Esophagus squamous epithelium (tissue), 5 donors: ENCODE measurements at regions not wholly inside any gene's neighbourhood (a gene's known extent, or its start where the extent isn't known, plus 50 kb on each side); places are given as distances from the start of the nearest gene placed in this dataset.
A peak's percentile ranks its signal among the peaks of the same experiment; 100 is the strongest.
"Not testable (repeated sequence)": the region's sequence is repeated elsewhere in the genome, so short reads cannot be mapped to it uniquely, and the experiment has no call there.

ENCODE experiments used
- DNase-seq: peaks from one replicate; lab custom pipeline; 2025; lab: John Stamatoyannopoulos, UW
- H3K27ac ChIP-seq, 4 donors: fragments of 200-600 bp; sonication (generic); one replicate each; pipeline ENCODE4 v1.5.1; 2016 to 2019; ENCODE audit warnings: mild to moderate bottlenecking in 1 of 4
- H3K27me3 ChIP-seq, 4 donors: fragments of 200-600 bp; sonication (generic); 1 replicate in 3 of 4; 2 replicates in 1 of 4; pipeline versions ENCODE4 v1.5.1 to v1.6.0; 2017 to 2021; ENCODE audit warnings: antibody characterized with exemption in 1 of 4
- H3K36me3 ChIP-seq, 3 donors: fragments of 200-600 bp; sonication (generic); one replicate each; pipeline ENCODE4 v1.5.1; 2016 to 2019
- H3K4me1 ChIP-seq, 3 donors: fragments of 200-600 bp; sonication (generic); one replicate each; pipeline ENCODE4 v1.5.1; 2017 to 2019
- H3K4me3 ChIP-seq, 4 donors: fragments of 200-600 bp; sonication (generic); 1 replicate in 3 of 4; 2 replicates in 1 of 4; pipeline ENCODE4 v1.5.1; 2016 to 2019; ENCODE audit warnings: mild to moderate bottlenecking in 2 of 4, moderate library complexity in 1 of 4
- H3K9me3 ChIP-seq, 3 donors: fragments of 200-600 bp; sonication (generic); one replicate each; pipeline ENCODE4 v1.5.1; 2016 to 2019
- POLR2A ChIP-seq, 4 donors: fragments of 450-650 bp; IDR thresholded peaks; one replicate each; pipeline ENCODE4 v1.6.1; 2017; ENCODE audit warnings: antibody characterized with exemption in 4 of 4, mild to moderate bottlenecking in 4 of 4, moderate library complexity in 3 of 4
- WGBS, 2 donors: methylation state at CpG; one replicate each; pipeline ENCODE4 v1.1.5; 2018; 5-methylcytosine and 5-hydroxymethylcytosine counted together
- intact Hi-C: fragments of 100-400 bp; cut with DNase I; formaldehyde crosslinking; loops from one replicate; pipeline ENCODE4 v1.15.0; 2022
- TF ChIP-seq, protein P1 (sequence below), 6 experiments: fragments of 450-650 bp in 4 of 6; fragments of 200-600 bp in 2 of 6; sonication (generic) in 2 of 6; IDR thresholded peaks; one replicate each; pipeline ENCODE4 v1.5.1; 2016 to 2019; ENCODE audit warnings: antibody characterized with exemption in 6 of 6, mild to moderate bottlenecking in 4 of 6, moderate library complexity in 4 of 6
- donor health status: DM: yes; HTN: yes; CAD: no.

DNA sequence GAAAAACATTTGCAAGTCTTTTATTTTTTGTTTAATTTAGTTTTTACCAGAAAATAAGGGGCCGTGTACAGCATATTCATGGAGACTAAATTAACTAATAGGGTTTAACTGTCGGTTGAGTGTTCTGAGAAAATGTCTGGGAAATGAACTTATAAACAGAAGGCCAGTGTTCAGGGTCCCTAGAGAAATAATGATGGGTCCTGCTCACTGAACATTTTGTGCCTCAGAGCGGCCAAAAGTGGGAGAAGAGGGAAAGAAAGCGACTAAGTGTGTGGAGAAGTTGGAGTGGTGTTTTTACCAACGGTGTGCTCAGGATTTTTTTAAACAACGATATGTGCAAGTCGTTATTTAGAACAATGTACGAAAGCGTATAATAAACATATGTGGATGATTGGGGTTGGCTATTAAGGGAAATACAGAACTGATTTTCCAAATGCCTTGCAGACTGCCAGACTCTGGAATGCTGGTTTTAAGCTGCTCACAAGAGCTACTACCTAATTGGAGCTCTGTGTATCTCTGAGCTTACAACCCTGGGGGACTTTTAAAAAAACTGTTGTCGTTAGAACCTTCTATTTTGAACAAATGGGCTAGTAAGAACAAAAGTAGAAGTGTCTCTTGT, 166.7 kb downstream of the SLC38A4 start:
- no peaks in the 10 kb centered on the region for H3K27me3 ChIP-seq
- peaks cover 11 to 63% (median 41%) of the 10 kb centered on the region in 3 donors for H3K4me1 ChIP-seq
- no peaks in the 10 kb centered on the region for H3K36me3 ChIP-seq
- TF ChIP-seq POLR2A (IDR thresholded peaks at IDR 0.05) = no peak
- TF ChIP-seq, protein P1, sequence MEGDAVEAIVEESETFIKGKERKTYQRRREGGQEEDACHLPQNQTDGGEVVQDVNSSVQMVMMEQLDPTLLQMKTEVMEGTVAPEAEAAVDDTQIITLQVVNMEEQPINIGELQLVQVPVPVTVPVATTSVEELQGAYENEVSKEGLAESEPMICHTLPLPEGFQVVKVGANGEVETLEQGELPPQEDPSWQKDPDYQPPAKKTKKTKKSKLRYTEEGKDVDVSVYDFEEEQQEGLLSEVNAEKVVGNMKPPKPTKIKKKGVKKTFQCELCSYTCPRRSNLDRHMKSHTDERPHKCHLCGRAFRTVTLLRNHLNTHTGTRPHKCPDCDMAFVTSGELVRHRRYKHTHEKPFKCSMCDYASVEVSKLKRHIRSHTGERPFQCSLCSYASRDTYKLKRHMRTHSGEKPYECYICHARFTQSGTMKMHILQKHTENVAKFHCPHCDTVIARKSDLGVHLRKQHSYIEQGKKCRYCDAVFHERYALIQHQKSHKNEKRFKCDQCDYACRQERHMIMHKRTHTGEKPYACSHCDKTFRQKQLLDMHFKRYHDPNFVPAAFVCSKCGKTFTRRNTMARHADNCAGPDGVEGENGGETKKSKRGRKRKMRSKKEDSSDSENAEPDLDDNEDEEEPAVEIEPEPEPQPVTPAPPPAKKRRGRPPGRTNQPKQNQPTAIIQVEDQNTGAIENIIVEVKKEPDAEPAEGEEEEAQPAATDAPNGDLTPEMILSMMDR (IDR thresholded peaks at IDR 0.05) = no peak
- peak overlapping the region in 1 of 4 donors; percentile 37 for H3K4me3 ChIP-seq
- no peak for DNase-seq
- 45 to 63% methylated on average over 10 of the region's 10 CpGs for WGBS, 2 donors
- no peaks in the 10 kb centered on the region for H3K9me3 ChIP-seq
- peak overlapping the region; percentile 78 to 87 (median 84) for H3K27ac ChIP-seq
- intact Hi-C loops = no loop called here

- 75 to 81% methylated on average over 4 of the region's 4 CpGs for WGBS, 2 donors
- no peak for DNase-seq
- Histone ChIP-seq H3K4me3 (no peak overlapping the region), H3K27me3 (no peaks in the 10 kb centered on the region), H3K27ac (peak overlapping the region in 3 of 4 donors; percentile 3 to 87 (median 84)), H3K9me3 (no peaks in the 10 kb centered on the region), H3K36me3 (no peaks in the 10 kb centered on the region), H3K4me1 (peaks cover 11 to 49% (median 29%) of the 10 kb centered on the region in 3 donors)
- TF ChIP-seq, protein P1 (IDR thresholded peaks at IDR 0.05) = no peak
- no peak for TF ChIP-seq POLR2A (IDR thresholded peaks at IDR 0.05)
- intact Hi-C loops = no loop called here
Observed at GRCh38 chr12:46657453-46658411, 168.1 kb downstream of the SLC38A4 start.

- 97 to 100% methylated on average over 3 of the region's 3 CpGs for WGBS, 2 donors
- H3K36me3 ChIP-seq, H3K9me3 ChIP-seq, intact Hi-C loops, H3K4me3 ChIP-seq, DNase-seq, H3K27ac ChIP-seq, H3K27me3 ChIP-seq: not testable (repeated sequence)
- peaks cover 8 to 34% (median 23%) of the 10 kb centered on the region in 3 donors for H3K4me1 ChIP-seq
Observed at GRCh38 chr12:46655984-46656383, 169.8 kb downstream of the SLC38A4 start.

DNA sequence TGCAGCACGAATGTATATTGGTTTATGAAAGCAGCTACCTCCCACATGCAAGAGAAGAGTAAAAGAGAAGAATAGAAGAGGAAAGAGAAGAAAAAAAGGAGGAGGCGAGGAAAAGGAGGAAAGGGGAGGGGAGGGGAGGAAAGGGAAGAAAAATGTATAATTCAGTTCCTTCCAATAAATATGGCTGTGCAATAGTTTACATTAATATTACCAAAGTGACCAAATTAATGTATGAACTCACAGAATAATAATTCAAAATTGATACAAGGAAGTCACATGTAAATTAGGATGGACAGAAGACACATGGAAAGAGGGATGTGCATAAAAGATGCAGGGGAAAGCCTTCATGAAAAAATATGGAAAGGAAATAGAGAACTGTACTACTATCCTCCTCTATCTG, 172.5 kb downstream of the SLC38A4 start:
- peaks cover 0 to 7% (median 0%) of the 10 kb centered on the region in 3 donors for H3K4me1 ChIP-seq
- no peaks in the 10 kb centered on the region for H3K36me3 ChIP-seq
- intact Hi-C loops = no loop called here
- TF ChIP-seq, protein P1 (IDR thresholded peaks at IDR 0.05) = no peak
- no peak for TF ChIP-seq POLR2A (IDR thresholded peaks at IDR 0.05)
- WGBS, 2 donors = 88 to 91% methylated on average over 2 of the region's 2 CpGs
- H3K4me3 ChIP-seq = no peak overlapping the region
- DNase-seq = no peak
- no peak overlapping the region for H3K27ac ChIP-seq
- no peaks in the 10 kb centered on the region for H3K9me3 ChIP-seq
- no peaks in the 10 kb centered on the region for H3K27me3 ChIP-seq

DNA sequence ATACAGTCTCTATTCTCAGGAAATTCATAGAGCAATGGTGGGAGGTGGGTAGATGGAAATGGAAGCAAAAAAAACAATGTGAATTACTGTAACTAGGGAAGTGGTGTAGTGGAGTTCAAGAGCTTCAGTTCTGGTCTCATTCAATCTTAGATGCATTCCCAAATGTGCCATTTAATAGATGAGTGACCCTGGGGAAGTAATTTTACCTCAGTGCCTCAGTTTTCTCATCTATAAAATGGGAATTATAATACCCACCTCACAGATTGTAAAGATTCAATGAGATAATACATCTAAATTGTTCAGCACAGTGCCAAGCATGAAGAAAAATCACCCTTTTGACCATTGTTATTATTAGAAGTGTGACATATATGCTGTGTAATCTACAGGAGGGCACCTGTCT, 173.1 kb downstream of the SLC38A4 start:
- Histone ChIP-seq H3K4me1 (peaks cover 0 to under 1% (median 0%) of the 10 kb centered on the region in 3 donors), H3K36me3 (no peaks in the 10 kb centered on the region), H3K27me3 (no peaks in the 10 kb centered on the region), H3K4me3 (no peak overlapping the region), H3K9me3 (no peaks in the 10 kb centered on the region), H3K27ac (no peak overlapping the region)
- no peak for TF ChIP-seq POLR2A (IDR thresholded peaks at IDR 0.05)
- TF ChIP-seq, protein P1 (IDR thresholded peaks at IDR 0.05) = no peak
- intact Hi-C loops = no loop called here
- no peak for DNase-seq
